AG10803 (cell line): ENCODE measurements at regions not wholly inside any gene's neighbourhood (a gene's known extent, or its start where the extent isn't known, plus 50 kb on each side); places are given as distances from the start of the nearest gene placed in this dataset.

Experiments used
- DNase-seq: peaks from one replicate; pipeline ENCODE4 v3.0.0; 2010; ENCODE audit warnings: low read depth
- H3K4me3 ChIP-seq: 2 replicates; pipeline ENCODE4 v1.5.1; 2011; ENCODE audit warnings: mild to moderate bottlenecking, low read length, control low read depth
- CTCF ChIP-seq: conservative IDR thresholded peaks from 2 replicates; pipeline ENCODE4 v1.5.1; 2011; ENCODE audit warnings: mild to moderate bottlenecking, low read length, control low read depth, inconsistent platforms

DNA sequence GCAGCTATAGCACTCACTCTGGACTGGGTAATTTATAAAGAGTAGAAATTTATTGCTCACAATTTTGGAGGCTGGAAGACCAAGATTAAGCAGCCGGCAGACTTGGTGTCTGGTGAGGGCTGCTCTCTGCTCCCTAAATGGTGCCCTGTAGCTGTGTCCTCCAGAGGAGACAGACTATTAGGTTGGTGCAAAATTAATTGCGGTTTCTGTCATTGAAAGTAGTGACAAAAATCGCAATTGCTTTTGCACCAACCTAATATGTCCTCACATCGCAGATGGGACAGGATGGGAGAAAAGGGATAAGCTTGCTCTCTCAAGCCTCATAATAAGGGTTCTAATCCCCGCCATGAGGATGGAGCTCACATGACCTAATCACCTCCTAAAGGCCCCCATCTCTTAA, 258.1 kb upstream of the VCX3A start:
- H3K4me3 ChIP-seq: no peak overlapping the region
- no peak for TF ChIP-seq CTCF
- no peak for DNase-seq

DNA sequence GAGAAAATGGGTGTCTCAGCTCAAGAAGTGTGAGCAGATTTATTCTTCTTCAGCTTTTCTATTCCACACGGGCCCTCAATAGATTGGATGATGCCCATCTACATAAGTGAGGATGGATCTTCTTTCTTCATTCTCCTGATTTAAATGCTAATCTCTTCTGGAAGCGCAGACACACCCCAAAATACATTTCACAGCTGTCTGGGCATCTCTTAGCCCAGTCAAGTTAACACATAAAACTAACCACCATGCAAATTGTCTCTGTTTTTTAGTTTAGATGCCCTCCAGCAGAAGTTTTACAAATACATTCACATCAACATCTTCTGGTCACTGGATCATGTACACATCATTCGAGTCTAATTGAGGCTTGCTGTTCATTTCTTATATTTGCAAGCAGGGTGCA, 249.0 kb upstream of the VCX3A start:
- no peak for TF ChIP-seq CTCF
- no peak for DNase-seq
- no peak overlapping the region for H3K4me3 ChIP-seq

GRCh38 chrX:6782831-6783230, 247.9 kb upstream of the VCX3A start:
- no peak for TF ChIP-seq CTCF
- no peak for DNase-seq

GRCh38 chrX:6778544-6779503, 243.9 kb upstream of the VCX3A start:
- no peak for DNase-seq
- TF ChIP-seq CTCF: no peak
- no peak overlapping the region for H3K4me3 ChIP-seq

More at GRCh38 chrX:6782831-6783230, 247.9 kb upstream of the VCX3A start:
- H3K4me3 ChIP-seq: no peak overlapping the region

DNA sequence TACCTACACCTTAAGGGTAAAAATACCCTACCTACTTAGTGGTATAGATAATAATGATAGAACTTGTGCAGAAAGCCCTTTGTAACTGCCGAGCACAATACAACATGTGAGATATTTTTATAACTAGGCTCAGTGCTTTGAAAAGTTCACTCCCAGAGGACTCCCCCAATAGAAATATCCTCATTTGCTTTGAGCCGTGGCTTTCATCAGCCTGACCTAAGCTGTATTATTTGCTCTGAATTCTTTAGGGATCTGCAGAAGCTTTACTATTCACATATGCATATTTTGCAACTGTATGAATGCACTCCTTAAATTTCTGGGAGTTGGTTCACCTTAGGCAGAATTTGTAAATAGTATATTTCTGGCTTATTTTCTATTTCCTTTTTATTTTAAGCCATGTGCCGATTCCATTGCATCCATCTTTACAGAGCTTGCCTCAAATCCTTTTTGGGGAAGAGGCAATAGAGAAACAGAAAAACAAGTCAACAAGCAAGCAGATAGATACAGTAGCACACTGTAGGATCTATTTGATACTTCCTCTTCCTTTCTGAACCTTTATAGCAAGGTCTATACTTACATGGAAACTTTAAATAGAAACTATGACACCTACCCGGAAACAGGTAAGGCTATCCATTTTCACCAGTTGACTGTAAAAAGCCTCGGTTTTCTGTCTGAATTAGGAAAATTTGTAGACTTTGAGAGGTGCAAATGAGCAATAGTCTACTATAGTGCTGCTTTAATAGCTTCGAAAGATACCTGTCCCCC, 242.5 kb upstream of the VCX3A start:
- no peak for DNase-seq
- TF ChIP-seq CTCF: no peak
- H3K4me3 ChIP-seq: no peak overlapping the region

GRCh38 chrX:6770936-6771335, 236.0 kb upstream of the VCX3A start:
- H3K4me3 ChIP-seq: no peak overlapping the region
- DNase-seq: no peak
- no peak for TF ChIP-seq CTCF

DNA sequence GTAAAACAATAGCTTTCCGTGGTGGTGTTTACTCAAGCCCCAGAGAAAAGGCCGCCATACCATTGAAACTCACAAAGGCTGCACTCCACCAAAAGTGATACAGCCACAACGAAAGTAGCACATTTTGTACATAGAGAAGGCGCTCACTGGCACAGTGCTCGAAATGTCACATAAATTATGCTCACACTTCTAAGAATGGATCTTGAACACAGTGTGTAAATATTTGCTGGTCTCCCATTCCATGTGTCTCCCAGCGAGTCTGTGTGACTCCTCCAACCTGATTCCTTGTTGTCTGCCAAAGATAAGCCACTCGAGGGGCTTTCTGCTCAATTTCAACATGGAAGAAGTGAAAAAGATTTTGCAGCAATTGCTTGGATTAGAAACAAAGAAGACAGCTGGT, 234.0 kb upstream of the VCX3A start:
- no peak overlapping the region for H3K4me3 ChIP-seq
- TF ChIP-seq CTCF: no peak
- DNase-seq: no peak
